GM19395 (cell line): ENCODE measurements at regions not wholly inside any gene's neighbourhood (a gene's known extent, or its start where the extent isn't known, plus 50 kb on each side); places are given as distances from the start of the nearest gene placed in this dataset.
"Not testable (repeated sequence)": the region's sequence is repeated elsewhere in the genome, so short reads cannot be mapped to it uniquely, and the experiment has no call there.

Experiments
- ATAC-seq: cut with Tn5 transposase; IDR thresholded peaks from one replicate; pipeline ENCODE4 v1.9.1; 2021; ENCODE audit warnings: mild to moderate bottlenecking, moderate library complexity; ENCODE audit not compliant: unreplicated experiment

GRCh38 chr2:111420074-111420473 lies 299.4 kb downstream of the BCL2L11 start:
- ATAC-seq, result not testable (repeated sequence)

- ATAC-seq, result not testable (repeated sequence)
These were observed 300.1 kb downstream of the BCL2L11 start for GRCh38 chr2:111420835-111421234.

GRCh38 chr2:111421949-111422348 lies 301.2 kb downstream of the BCL2L11 start:
- not testable (repeated sequence) for ATAC-seq

GRCh38 chr2:111422562-111422961 lies 301.8 kb downstream of the BCL2L11 start:
- ATAC-seq, result not testable (repeated sequence)

- ATAC-seq, result not testable (repeated sequence)
These were observed 302.5 kb downstream of the BCL2L11 start for GRCh38 chr2:111423184-111423583.

- not testable (repeated sequence) for ATAC-seq
These were observed 303.5 kb downstream of the BCL2L11 start for GRCh38 chr2:111424176-111424575.

GRCh38 chr2:111424851-111425309 lies 304.2 kb downstream of the BCL2L11 start:
- ATAC-seq, result peak; percentile 50

GRCh38 chr2:111425789-111426201 lies 305.1 kb downstream of the BCL2L11 start:
- peak; percentile 47 for ATAC-seq

GRCh38 chr2:111427346-111427745 lies 306.6 kb downstream of the BCL2L11 start:
- ATAC-seq, result not testable (repeated sequence)

- not testable (repeated sequence) for ATAC-seq
These were observed 308.2 kb downstream of the BCL2L11 start for GRCh38 chr2:111428915-111429314.

GRCh38 chr2:111429353-111429752 lies 308.6 kb downstream of the BCL2L11 start:
- ATAC-seq, result peak; percentile 60

- ATAC-seq, result not testable (repeated sequence)
These were observed 310.3 kb downstream of the BCL2L11 start for GRCh38 chr2:111430817-111431661.

- ATAC-seq, result not testable (repeated sequence)
These were observed 311.7 kb downstream of the BCL2L11 start for GRCh38 chr2:111432423-111432822.

GRCh38 chr2:111432916-111433499 lies 312.3 kb downstream of the BCL2L11 start:
- ATAC-seq, result not testable (repeated sequence)

- not testable (repeated sequence) for ATAC-seq
These were observed 313.3 kb downstream of the BCL2L11 start for GRCh38 chr2:111433892-111434607.

- ATAC-seq, result not testable (repeated sequence)
These were observed 313.9 kb downstream of the BCL2L11 start for GRCh38 chr2:111434608-111434939.

- ATAC-seq, result not testable (repeated sequence)
These were observed 315.0 kb downstream of the BCL2L11 start for GRCh38 chr2:111435553-111436310.

- ATAC-seq, result peak; percentile 78
These were observed 315.7 kb downstream of the BCL2L11 start for GRCh38 chr2:111436411-111436810.

- ATAC-seq, result not testable (repeated sequence)
These were observed 316.7 kb downstream of the BCL2L11 start for GRCh38 chr2:111437288-111437990.

GRCh38 chr2:111438161-111438560 lies 317.4 kb downstream of the BCL2L11 start:
- ATAC-seq, result not testable (repeated sequence)
